ENCODE measurements at regions not wholly inside any gene's neighbourhood (a gene's known extent, or its start where the extent isn't known, plus 50 kb on each side); places are given as distances from the start of the nearest gene placed in this dataset.

- H2AFZ ChIP-seq (ENCODE audit: low read depth, low read length, poor library complexity, severe bottlenecking): no peak overlapping the region
- H3K9me2 ChIP-seq (ENCODE audit: insufficient read depth): no peaks in the 10 kb centered on the region
- no peaks in the 10 kb centered on the region for H3K36me3 ChIP-seq (ENCODE audit: control insufficient read depth in 1 of 2, insufficient read depth in 2 of 2, low read length in 2 of 2)
- no peak overlapping the region for H3K4me2 ChIP-seq (ENCODE audit: low read length)
- no peaks in the 10 kb centered on the region for H4K20me1 ChIP-seq (ENCODE audit: insufficient read depth)
- no peak for DNase-seq (ENCODE audit: low read depth, low spot score)
- H3K27me3 ChIP-seq (ENCODE audit: insufficient read depth, low read length): no peaks in the 10 kb centered on the region
- no peak overlapping the region for H3K4me3 ChIP-seq (replicated peaks in 1 of 2; ENCODE audit: low read depth in 1 of 2, low read length in 2 of 2)
- no peak for TF ChIP-seq SP1 (IDR thresholded peaks at IDR 0.05; ENCODE audit: low read depth)
- TF ChIP-seq JUND (IDR thresholded peaks at IDR 0.05): no peak
- TF ChIP-seq FOSL1 (IDR thresholded peaks at IDR 0.05; ENCODE audit: low read depth): no peak
- TF ChIP-seq TCF7L2 (IDR thresholded peaks at IDR 0.05; ENCODE audit: borderline replicate concordance, extremely low read depth, insufficient read depth, insufficient read length): no peak
- TF ChIP-seq YY1 (IDR thresholded peaks at IDR 0.05; ENCODE audit: extremely low read depth, insufficient replicate concordance, low read depth, low read length): no peak
- TF ChIP-seq EZH2phosphoT487 (IDR thresholded peaks at IDR 0.05; ENCODE audit: borderline replicate concordance): no peak
- no peak for TF ChIP-seq ELF1 (IDR thresholded peaks at IDR 0.05; ENCODE audit: borderline replicate concordance, low read depth)
- peaks cover 0 to 9% of the 10 kb centered on the region in 2 experiments; a peak in 1 of 4 replicates for H3K4me1 ChIP-seq (ENCODE audit: control insufficient read depth in 1 of 2, insufficient read depth in 2 of 2, low read length in 2 of 2)
- no peak overlapping the region for H3K9ac ChIP-seq (ENCODE audit: low read length)
- RAD21 ChIA-PET (ENCODE audit: low non-redundant PET in 1 of 2, low total read pairs in 2 of 2, uncharacterized antibody in 2 of 2, unreplicated experiment in 2 of 2): no interaction called here
- CTCF ChIA-PET: no interaction called here
- intact Hi-C loops (cut with micrococcal nuclease): no loop called here
- POLR2A ChIA-PET: no interaction called here
- ATAC-seq: no peak
- H3K27ac ChIP-seq (ENCODE audit: low read depth, low read length): no peak overlapping the region
- H3K79me2 ChIP-seq (ENCODE audit: insufficient read depth, low read length): no peaks in the 10 kb centered on the region
- BruUV-seq (replicated peaks): no TSS peak
- H3K9me3 ChIP-seq (ENCODE audit: control insufficient read depth in 1 of 2, insufficient read depth in 1 of 2, low read depth in 1 of 2, low read length in 2 of 2): no peaks in the 10 kb centered on the region
Measured at GRCh38 chr2:12589802-12590320, 126.9 kb upstream of the TRIB2 start.

GRCh38 chr2:12592296-12592695 lies 124.4 kb upstream of the TRIB2 start:
- H3K4me3 ChIP-seq (replicated peaks in 1 of 2; ENCODE audit: low read depth in 1 of 2, low read length in 2 of 2): no peak overlapping the region
- H2AFZ ChIP-seq (ENCODE audit: low read depth, low read length, poor library complexity, severe bottlenecking): no peak overlapping the region
- H3K79me2 ChIP-seq (ENCODE audit: insufficient read depth, low read length): no peaks in the 10 kb centered on the region
- no peak overlapping the region for H3K9ac ChIP-seq (ENCODE audit: low read length)
- ATAC-seq (no peak), DNase-seq (ENCODE audit: low read depth, low spot score) (no peak)
- no TSS peak for BruUV-seq (replicated peaks)
- no peaks in the 10 kb centered on the region for H3K27me3 ChIP-seq (ENCODE audit: insufficient read depth, low read length)
- H3K27ac ChIP-seq (ENCODE audit: low read depth, low read length): no peak overlapping the region
- no peaks in the 10 kb centered on the region for H3K9me3 ChIP-seq (ENCODE audit: control insufficient read depth in 1 of 2, insufficient read depth in 1 of 2, low read depth in 1 of 2, low read length in 2 of 2)
- ChIA-PET CTCF (no interaction called here), RAD21 (ENCODE audit: low non-redundant PET in 1 of 2, low total read pairs in 2 of 2, uncharacterized antibody in 2 of 2, unreplicated experiment in 2 of 2) (no interaction called here), POLR2A (no interaction called here)
- no peaks in the 10 kb centered on the region for H3K9me2 ChIP-seq (ENCODE audit: insufficient read depth)
- H3K36me3 ChIP-seq (ENCODE audit: control insufficient read depth in 1 of 2, insufficient read depth in 2 of 2, low read length in 2 of 2): no peaks in the 10 kb centered on the region
- intact Hi-C loops (cut with micrococcal nuclease): no loop called here
- H3K4me1 ChIP-seq (ENCODE audit: control insufficient read depth in 1 of 2, insufficient read depth in 2 of 2, low read length in 2 of 2): peaks cover 0 to 9% of the 10 kb centered on the region in 2 experiments; a peak in 1 of 4 replicates
- H4K20me1 ChIP-seq (ENCODE audit: insufficient read depth): no peaks in the 10 kb centered on the region
- H3K4me2 ChIP-seq (ENCODE audit: low read length): no peak overlapping the region
- TF ChIP-seq SP1 (IDR thresholded peaks at IDR 0.05; ENCODE audit: low read depth): no peak
- TF ChIP-seq EZH2phosphoT487 (IDR thresholded peaks at IDR 0.05; ENCODE audit: borderline replicate concordance): no peak
- no peak for TF ChIP-seq ZFX (IDR thresholded peaks at IDR 0.05)
- TF ChIP-seq EZH2 (IDR thresholded peaks at IDR 0.05): no peak
- no peak for TF ChIP-seq SIN3A (IDR thresholded peaks at IDR 0.05; ENCODE audit: low read depth)
- TF ChIP-seq CTCF (IDR thresholded peaks at IDR 0.05 in 2 of 3, conservative IDR thresholded peaks at IDR 0.05 in 1 of 3; ENCODE audit: borderline replicate concordance in 1 of 3, insufficient read depth in 1 of 3, low read depth in 2 of 3, low read length in 2 of 3): no peak
- TF ChIP-seq ATF3 (IDR thresholded peaks at IDR 0.05): no peak
- TF ChIP-seq POLR2A (IDR thresholded peaks at IDR 0.05; ENCODE audit: borderline replicate concordance, extremely low read depth, insufficient read depth, insufficient read length): no peak
- TF ChIP-seq EGR1 (IDR thresholded peaks at IDR 0.05; ENCODE audit: low read depth): no peak
- no peak for TF ChIP-seq ZNF274 (IDR thresholded peaks at IDR 0.05; ENCODE audit: low read depth, low read length)
- no peak for TF ChIP-seq TCF7L2 (IDR thresholded peaks at IDR 0.05; ENCODE audit: borderline replicate concordance, extremely low read depth, insufficient read depth, insufficient read length)
- no peak for TF ChIP-seq REST (IDR thresholded peaks at IDR 0.05; ENCODE audit: low read depth)
- no peak for TF ChIP-seq FOSL1 (IDR thresholded peaks at IDR 0.05; ENCODE audit: low read depth)
- no peak for TF ChIP-seq YY1 (IDR thresholded peaks at IDR 0.05; ENCODE audit: extremely low read depth, insufficient replicate concordance, low read depth, low read length)
